GM03348 (cell line): ENCODE measurements at regions not wholly inside any gene's neighbourhood (a gene's known extent, or its start where the extent isn't known, plus 50 kb on each side); places are given as distances from the start of the nearest gene placed in this dataset.

Experiments used
- DNase-seq: peaks from one replicate; pipeline ENCODE4 v3.0.0; 2012; ENCODE audit warnings: low spot score

- no peak for DNase-seq
Measured at GRCh38 chr15:87805117-87805820, 451.3 kb downstream of the NTRK3 start.

GRCh38 chr15:87804451-87804850, 452.1 kb downstream of the NTRK3 start:
- no peak for DNase-seq

- DNase-seq, result no peak
Measured at GRCh38 chr15:87799838-87800237, 456.7 kb downstream of the NTRK3 start.

GRCh38 chr15:87799428-87799827, 457.1 kb downstream of the NTRK3 start:
- no peak for DNase-seq

DNA sequence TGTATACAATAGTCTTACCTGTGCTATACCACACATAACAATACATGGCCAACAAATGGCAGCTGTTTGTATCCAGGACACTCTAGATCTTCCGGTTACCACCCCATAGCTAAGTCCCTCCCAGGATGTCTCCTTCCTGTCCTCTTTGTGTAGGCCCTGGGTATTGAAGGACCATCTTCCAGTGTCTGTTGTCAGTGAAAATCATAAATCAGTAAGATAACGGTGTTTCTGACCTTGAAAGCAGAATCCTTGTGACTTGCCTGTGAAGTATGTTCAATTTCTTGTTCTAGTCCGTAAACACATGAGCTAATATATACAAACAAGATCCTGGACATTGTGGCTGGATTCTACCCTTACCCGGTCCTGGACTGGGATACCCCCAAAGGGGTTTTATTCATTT, 462.8 kb downstream of the NTRK3 start:
- no peak for DNase-seq

GRCh38 chr15:87792250-87793040, 464.1 kb downstream of the NTRK3 start:
- no peak for DNase-seq

GRCh38 chr15:87781959-87782625, 474.4 kb downstream of the NTRK3 start:
- DNase-seq, result no peak

GRCh38 chr15:87779746-87780145, 476.8 kb downstream of the NTRK3 start:
- DNase-seq, result no peak

DNA sequence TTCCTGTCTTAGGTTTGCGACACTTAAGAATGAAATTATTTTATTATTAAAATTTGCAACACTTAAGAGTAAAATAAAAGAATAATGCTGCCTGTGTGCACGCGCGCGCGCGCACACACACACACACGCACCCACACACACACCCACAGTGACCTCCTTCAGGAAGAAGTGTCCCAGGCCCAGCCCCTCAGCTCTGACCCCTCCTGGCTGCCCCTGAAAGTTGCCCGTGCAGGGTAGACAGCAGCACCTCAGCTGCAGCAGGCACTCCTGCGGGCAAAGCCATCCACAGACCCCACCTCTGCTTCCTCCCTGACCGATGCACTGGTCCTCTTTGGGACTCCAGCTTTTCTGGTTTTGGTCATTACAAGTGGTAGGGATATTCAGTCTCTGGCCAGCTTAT, 478.2 kb downstream of the NTRK3 start:
- DNase-seq, result no peak

- peak; percentile 88 for DNase-seq
Measured at GRCh38 chr15:87777054-87777561, 479.4 kb downstream of the NTRK3 start.

DNA sequence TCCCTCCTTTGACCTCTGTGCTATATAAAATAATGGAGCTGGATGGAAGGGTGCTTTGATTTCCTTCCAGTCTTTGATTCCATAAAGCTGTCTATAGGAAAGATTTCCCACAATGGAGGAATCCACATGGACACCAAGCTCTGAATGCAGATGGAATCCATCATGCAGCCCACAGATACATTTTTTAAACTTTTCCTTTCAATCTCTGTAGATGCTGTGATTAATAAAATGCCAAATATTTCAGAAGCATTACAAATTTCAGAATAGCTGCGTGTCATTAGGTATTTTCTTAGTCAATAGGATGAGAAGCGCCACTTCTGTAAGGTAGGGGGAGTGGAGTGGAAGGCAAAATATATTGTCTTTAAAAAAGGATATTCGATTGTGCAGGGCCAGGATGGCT, 489.0 kb downstream of the NTRK3 start:
- peak; percentile 21 for DNase-seq

GRCh38 chr15:87764461-87765240, 491.9 kb downstream of the NTRK3 start:
- DNase-seq, result peak; percentile 77

DNA sequence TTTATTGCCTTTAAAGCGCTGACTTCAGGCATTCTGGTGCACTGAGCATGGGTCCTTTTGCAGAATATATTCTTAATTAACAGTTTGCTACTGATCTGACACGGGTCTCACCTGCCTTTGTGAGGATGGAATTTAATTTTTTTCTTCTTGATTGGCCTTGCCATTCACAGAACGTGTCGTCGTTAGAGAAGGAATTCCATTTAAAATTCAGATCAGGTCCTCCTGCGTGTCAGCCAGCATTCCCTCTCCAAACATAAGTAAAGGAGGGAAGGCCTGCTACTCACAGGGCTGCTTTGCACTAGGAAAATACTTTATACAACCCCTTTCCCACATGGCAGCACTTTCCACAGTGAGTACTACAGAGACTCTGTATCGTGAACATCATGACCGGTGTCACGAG, 492.7 kb downstream of the NTRK3 start:
- no peak for DNase-seq

DNA sequence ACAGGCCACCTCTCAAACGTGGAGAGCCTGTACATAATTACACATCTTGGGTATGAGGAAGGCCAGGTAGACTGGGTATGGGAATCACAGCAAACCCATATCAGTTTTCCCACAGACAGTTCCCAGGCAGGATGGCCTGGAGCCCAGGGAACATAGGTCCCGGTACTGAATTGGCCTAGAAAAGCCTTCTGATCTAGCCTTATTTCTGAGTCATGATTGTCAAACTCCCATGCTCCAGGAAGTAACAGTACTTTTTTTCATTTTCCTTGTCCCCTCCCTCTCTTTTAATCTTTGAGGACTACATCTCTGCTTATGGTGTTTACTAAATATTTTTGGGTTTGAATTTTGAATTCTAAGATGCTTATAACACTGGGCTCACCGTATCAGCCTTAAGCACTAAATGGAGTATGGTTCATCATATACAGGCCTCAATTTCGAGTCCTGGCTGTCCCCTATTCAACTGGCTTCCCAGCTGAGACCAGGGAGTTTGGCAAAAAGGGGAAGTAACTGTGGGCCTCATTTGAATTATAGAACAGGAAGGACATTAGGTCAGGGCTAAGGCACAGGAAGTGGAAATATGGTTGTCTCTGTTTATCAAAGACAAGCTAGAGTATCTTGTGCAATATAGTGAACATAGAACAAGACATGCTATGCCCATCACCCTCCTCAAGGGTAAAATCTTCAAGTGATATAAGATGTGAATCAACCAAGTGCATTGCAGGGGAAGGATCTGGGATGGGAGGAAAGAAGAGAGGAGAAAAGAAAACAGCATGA, 494.6 kb downstream of the NTRK3 start:
- DNase-seq, result no peak

DNA sequence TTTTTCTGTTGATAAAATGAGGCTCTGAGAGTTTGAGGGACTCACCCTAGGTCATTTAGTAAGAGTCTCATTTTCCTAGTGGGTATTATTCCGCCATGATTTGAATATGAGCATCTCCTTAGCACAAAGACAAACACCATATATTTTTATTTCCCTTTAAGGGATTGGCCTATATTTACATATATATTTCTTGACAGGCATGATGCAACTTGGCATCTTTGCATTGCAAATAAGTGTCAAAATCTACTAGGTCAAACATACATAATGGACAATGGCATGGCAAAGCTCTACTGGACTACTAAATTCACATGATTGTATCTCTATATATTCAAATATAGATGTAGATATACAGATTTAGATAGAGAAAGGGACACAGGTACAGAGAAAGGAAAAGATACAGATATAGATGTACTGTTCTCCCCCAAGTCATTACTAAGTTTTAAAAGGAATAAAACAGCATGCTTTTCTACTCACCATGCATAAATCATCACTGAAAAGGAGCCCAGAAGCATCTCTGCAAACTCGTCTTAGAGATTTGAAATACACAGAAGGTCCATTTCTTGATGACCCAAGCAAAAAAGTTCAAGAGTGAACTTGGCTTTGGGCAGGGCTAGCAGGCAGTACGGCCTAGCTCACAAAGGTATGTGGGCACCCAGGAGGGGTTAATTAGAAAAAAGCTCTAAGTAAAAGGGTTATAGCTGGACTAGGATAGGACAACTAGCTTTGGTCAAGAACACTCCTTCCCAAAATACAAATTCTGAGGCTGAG, 495.8 kb downstream of the NTRK3 start:
- DNase-seq, result no peak

DNA sequence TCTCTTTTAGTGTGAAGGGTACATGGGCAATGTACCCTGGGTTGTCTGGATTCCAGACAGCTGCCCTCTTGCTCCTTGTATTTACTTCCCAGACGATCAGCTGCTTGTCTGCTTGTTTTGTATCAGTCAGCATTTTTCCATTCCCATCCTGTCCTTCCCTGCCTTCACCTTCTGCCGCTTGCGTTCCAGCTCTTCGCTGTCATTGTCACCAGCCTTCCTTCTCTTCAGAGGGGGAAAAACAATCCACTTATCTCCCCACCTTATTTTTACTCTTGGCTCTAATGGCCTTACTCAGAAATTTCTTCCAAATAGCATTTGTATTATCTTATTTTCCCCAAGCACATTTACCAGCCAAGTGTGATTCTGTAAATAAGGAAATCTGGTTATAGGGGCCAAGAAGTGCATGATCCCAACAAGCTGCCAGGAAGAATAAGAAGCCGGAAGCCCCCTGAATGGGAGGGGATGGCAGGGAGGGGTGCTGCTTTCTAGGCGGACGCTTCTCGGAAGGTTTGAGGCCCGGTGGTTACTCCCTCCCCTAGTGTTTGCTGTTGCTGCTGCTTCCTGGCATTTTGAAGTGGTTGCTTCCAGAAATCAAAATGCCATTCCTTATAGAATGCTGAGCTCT, 497.6 kb downstream of the NTRK3 start:
- no peak for DNase-seq

DNA sequence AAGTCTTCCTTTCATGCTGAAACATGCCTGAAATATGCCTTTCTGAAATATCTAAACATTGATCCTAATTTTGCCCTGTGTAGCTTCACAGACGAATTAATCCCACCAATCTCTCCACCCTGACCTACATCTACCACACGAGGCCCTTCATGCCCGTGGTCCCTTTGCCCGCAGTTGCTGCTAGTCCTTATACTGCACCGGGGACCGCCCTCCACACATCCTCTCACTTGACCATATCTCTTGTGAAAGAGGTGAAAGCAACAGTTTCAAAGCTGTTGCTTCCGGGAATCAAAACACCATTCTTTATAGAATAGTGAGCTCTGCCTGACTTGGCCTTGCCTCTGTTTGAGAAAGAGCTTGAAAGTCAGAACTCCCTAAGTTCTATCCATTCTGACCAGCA, 499.5 kb downstream of the NTRK3 start:
- DNase-seq, result no peak

- DNase-seq, result no peak
Measured at GRCh38 chr15:87756072-87756471, 500.5 kb downstream of the NTRK3 start.

- no peak for DNase-seq
Measured at GRCh38 chr15:87755226-87755625, 501.3 kb downstream of the NTRK3 start.

DNA sequence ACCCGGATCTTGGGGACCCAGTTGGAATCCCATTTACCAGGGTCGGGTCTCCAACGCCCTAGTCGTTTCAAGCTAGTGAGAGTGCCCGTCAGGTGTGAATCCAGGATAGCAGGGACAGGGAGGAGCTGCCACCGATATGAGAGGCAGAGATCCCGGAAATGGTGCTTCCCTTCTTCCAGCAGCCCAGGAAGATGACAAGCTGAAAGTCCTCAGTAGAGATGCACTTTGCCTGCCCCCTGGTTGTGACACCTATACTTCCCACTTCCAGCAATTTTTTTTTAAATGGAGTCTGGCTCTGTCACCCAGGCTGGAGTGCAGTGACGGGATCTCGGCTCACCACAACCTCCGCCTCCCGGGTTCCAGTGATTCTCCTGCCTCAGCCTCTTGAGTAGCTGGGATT, 503.0 kb downstream of the NTRK3 start:
- no peak for DNase-seq
